GM12864 (cell line): ENCODE measurements at regions not wholly inside any gene's neighbourhood (a gene's known extent, or its start where the extent isn't known, plus 50 kb on each side); places are given as distances from the start of the nearest gene placed in this dataset.

Source experiments
- DNase-seq: peaks from one replicate; pipeline ENCODE4 v3.0.0-alpha.2; 2011; ENCODE audit warnings: low read depth
- H3K4me3 ChIP-seq: 2 replicates; pipeline ENCODE4 v1.5.1; 2011; ENCODE audit warnings: mild to moderate bottlenecking, low read depth, low read length, control low read depth
- CTCF ChIP-seq: IDR thresholded peaks from 2 replicates; pipeline ENCODE4 v1.5.1; 2011; ENCODE audit warnings: low read depth, mild to moderate bottlenecking, moderate library complexity, low read length, control low read depth, inconsistent platforms; ENCODE audit errors: missing control alignments

GRCh38 chr12:125688881-125689280 lies 623.6 kb downstream of the AACS start:
- TF ChIP-seq CTCF = no peak
- DNase-seq = no peak

GRCh38 chr12:125689576-125690410 lies 624.6 kb downstream of the AACS start:
- TF ChIP-seq CTCF = no peak
- DNase-seq = no peak
- H3K4me3 ChIP-seq = no peak overlapping the region

More at GRCh38 chr12:125688881-125689280, 623.6 kb downstream of the AACS start:
- H3K4me3 ChIP-seq = no peak overlapping the region

- TF ChIP-seq CTCF = no peak
- no peak overlapping the region for H3K4me3 ChIP-seq
- no peak for DNase-seq
These were observed 625.6 kb downstream of the AACS start for GRCh38 chr12:125690841-125691240.

- no peak overlapping the region for H3K4me3 ChIP-seq
- no peak for TF ChIP-seq CTCF
- DNase-seq = no peak
These were observed 630.8 kb downstream of the AACS start for GRCh38 chr12:125696054-125696453.

GRCh38 chr12:125704803-125705202 lies 639.6 kb downstream of the AACS start:
- no peak for DNase-seq
- TF ChIP-seq CTCF = no peak
- H3K4me3 ChIP-seq = no peak overlapping the region

- no peak for DNase-seq
- H3K4me3 ChIP-seq = no peak overlapping the region
- TF ChIP-seq CTCF = no peak
These were observed 655.7 kb downstream of the AACS start for GRCh38 chr12:125720961-125721360.

- no peak for DNase-seq
- TF ChIP-seq CTCF = peak; percentile 17
These were observed 668.9 kb downstream of the AACS start for GRCh38 chr12:125734137-125734536.

More at GRCh38 chr12:125734137-125734536, 668.9 kb downstream of the AACS start:
- no peak overlapping the region for H3K4me3 ChIP-seq
